Prostate gland (tissue), 2 donors: ENCODE measurements at regions not wholly inside any gene's neighbourhood (a gene's known extent, or its start where the extent isn't known, plus 50 kb on each side); places are given as distances from the start of the nearest gene placed in this dataset.

Experiments
- DNase-seq: peaks from one replicate; pipeline ENCODE4 v3.0.0-alpha.2; 2019; ENCODE audit warnings: low spot score
- H3K27ac ChIP-seq, 2 donors: fragments of 200-600 bp; sonication (generic); 2 replicates each; pipeline ENCODE4 v1.5.1; 2017 to 2019
- H3K27me3 ChIP-seq: fragments of 200-600 bp; sonication (generic); replicated peaks from 2 replicates; pipeline ENCODE4 v1.5.1; 2019; ENCODE audit not compliant: insufficient read depth
- H3K36me3 ChIP-seq, 2 donors: fragments of 200-600 bp; sonication (generic); 1 replicate in 1 of 2; 2 replicates in 1 of 2; pipeline versions ENCODE4 v1.5.1 to v1.8.1; 2017 to 2019
- H3K4me1 ChIP-seq: fragments of 200-600 bp; sonication (generic); replicated peaks from 2 replicates; pipeline ENCODE4 v1.5.1; 2019
- H3K4me3 ChIP-seq, 2 donors: fragments of 200-600 bp; sonication (generic); 2 replicates each; pipeline ENCODE4 v1.5.1; 2017 to 2019
- H3K9me3 ChIP-seq: fragments of 200-600 bp; sonication (generic); 2 replicates; pipeline ENCODE4 v1.5.1; 2017
- CTCF ChIP-seq, 4 experiments: fragments of 200-600 bp in 2 of 4; fragments of 450-650 bp in 2 of 4; sonication (generic) in 2 of 4; IDR thresholded peaks; 1 replicate in 3 of 4; 2 replicates in 1 of 4; pipeline ENCODE4 v1.5.1; 2016 to 2019; ENCODE audit warnings: antibody characterized with exemption in 4 of 4, mild to moderate bottlenecking in 2 of 4, moderate library complexity in 2 of 4
- POLR2A ChIP-seq: fragments of 450-650 bp; IDR thresholded peaks from one replicate; pipeline ENCODE4 v1.6.1; 2016; ENCODE audit warnings: antibody characterized with exemption, mild to moderate bottlenecking
- POLR2AphosphoS5 ChIP-seq: sonication (generic); formaldehyde crosslinking; IDR thresholded peaks from one replicate; pipeline ENCODE4 v1.6.1; 2017; ENCODE audit warnings: antibody characterized with exemption
- WGBS: methylation state at CpG from one replicate; pipeline ENCODE4 v1.1.5; 2018; 5-methylcytosine and 5-hydroxymethylcytosine counted together
- intact Hi-C: fragments of 100-400 bp; cut with DNase I; formaldehyde crosslinking; loops from one replicate; pipeline ENCODE4 v1.14.2; 2022

- Histone ChIP-seq H3K36me3 (no peaks in the 10 kb centered on the region), H3K9me3 (no peaks in the 10 kb centered on the region), H3K4me3 (no peak overlapping the region), H3K4me1 (no peaks in the 10 kb centered on the region), H3K27me3 (no peaks in the 10 kb centered on the region), H3K27ac (no peak overlapping the region)
- intact Hi-C loops = no loop called here
- WGBS = 70% methylated on average over 10 of the region's 10 CpGs
- no peak for TF ChIP-seq POLR2A
- TF ChIP-seq POLR2AphosphoS5 = no peak
- TF ChIP-seq CTCF (IDR thresholded peaks at IDR 0.05) = no peak
- no peak for DNase-seq
These were observed 242.1 kb upstream of the PITRM1 start for GRCh38 chr10:3414667-3415023.

- no peak overlapping the region for H3K4me3 ChIP-seq
- whole genome bisulfite sequencing = 95% methylated on average over 23 of the region's 23 CpGs
- H3K36me3 ChIP-seq = no peaks in the 10 kb centered on the region
- no peak for TF ChIP-seq CTCF (IDR thresholded peaks at IDR 0.05)
- no peak for TF ChIP-seq POLR2AphosphoS5
- no peak for TF ChIP-seq POLR2A
- no peaks in the 10 kb centered on the region for H3K9me3 ChIP-seq
- H3K27me3 ChIP-seq = no peaks in the 10 kb centered on the region
- H3K27ac ChIP-seq = no peak overlapping the region
- no peaks in the 10 kb centered on the region for H3K4me1 ChIP-seq
- intact Hi-C loops = no loop called here
- DNase-seq = no peak
These were observed 241.5 kb upstream of the PITRM1 start for GRCh38 chr10:3413937-3414666.

GRCh38 chr10:3412646-3413045 lies 240.1 kb upstream of the PITRM1 start:
- no peak overlapping the region for H3K4me3 ChIP-seq
- H3K27ac ChIP-seq = no peak overlapping the region
- DNase-seq = no peak
- no peaks in the 10 kb centered on the region for H3K27me3 ChIP-seq
- H3K4me1 ChIP-seq = no peaks in the 10 kb centered on the region
- intact Hi-C loops = no loop called here
- TF ChIP-seq POLR2A = no peak
- no peak for TF ChIP-seq POLR2AphosphoS5
- TF ChIP-seq CTCF (IDR thresholded peaks at IDR 0.05) = no peak
- H3K9me3 ChIP-seq = no peaks in the 10 kb centered on the region
- WGBS = 87% methylated on average over 16 of the region's 16 CpGs
- no peaks in the 10 kb centered on the region for H3K36me3 ChIP-seq

GRCh38 chr10:3412071-3412582 lies 239.5 kb upstream of the PITRM1 start:
- no peak for DNase-seq
- Histone ChIP-seq H3K4me1 (no peaks in the 10 kb centered on the region), H3K27ac (no peak overlapping the region), H3K36me3 (no peaks in the 10 kb centered on the region), H3K4me3 (no peak overlapping the region), H3K9me3 (no peaks in the 10 kb centered on the region), H3K27me3 (no peaks in the 10 kb centered on the region)
- WGBS = 91% methylated on average over 5 of the region's 5 CpGs
- TF ChIP-seq POLR2AphosphoS5 = no peak
- TF ChIP-seq POLR2A = no peak
- no peak for TF ChIP-seq CTCF (IDR thresholded peaks at IDR 0.05)
- intact Hi-C loops = no loop called here

GRCh38 chr10:3411044-3411443 lies 238.5 kb upstream of the PITRM1 start:
- intact Hi-C loops = no loop called here
- Histone ChIP-seq H3K27ac (no peak overlapping the region), H3K36me3 (no peaks in the 10 kb centered on the region), H3K9me3 (no peaks in the 10 kb centered on the region), H3K4me1 (no peaks in the 10 kb centered on the region), H3K4me3 (no peak overlapping the region), H3K27me3 (no peaks in the 10 kb centered on the region)
- WGBS = 82% methylated on average over 3 of the region's 3 CpGs
- TF ChIP-seq POLR2AphosphoS5 = no peak
- no peak for TF ChIP-seq CTCF (IDR thresholded peaks at IDR 0.05)
- no peak for TF ChIP-seq POLR2A
- no peak for DNase-seq
